Esophagus (tissue), 2 donors: ENCODE measurements at regions not wholly inside any gene's neighbourhood (a gene's known extent, or its start where the extent isn't known, plus 50 kb on each side); places are given as distances from the start of the nearest gene placed in this dataset.

Experiments
- H3K27ac ChIP-seq, 2 donors: one replicate each; pipeline ENCODE4 v1.5.1; 2013; ENCODE audit warnings: low read depth in 2 of 2, mild to moderate bottlenecking in 2 of 2, inconsistent platforms in 1 of 2, low read length in 1 of 2, moderate library complexity in 1 of 2
- H3K27me3 ChIP-seq, 2 donors: one replicate each; pipeline ENCODE4 v1.6.1; 2013; ENCODE audit warnings: low read length in 2 of 2, control low read depth in 1 of 2, mild to moderate bottlenecking in 1 of 2; ENCODE audit not compliant: insufficient read depth in 2 of 2, control insufficient read depth in 1 of 2
- H3K36me3 ChIP-seq, 2 donors: one replicate each; pipeline ENCODE4 v1.6.1; 2013; ENCODE audit warnings: low read length in 1 of 2; ENCODE audit not compliant: control insufficient read depth in 2 of 2, insufficient read depth in 2 of 2
- H3K4me1 ChIP-seq, 2 donors: one replicate each; pipeline ENCODE4 v1.6.1; 2013; ENCODE audit warnings: low read length in 1 of 2; ENCODE audit not compliant: control insufficient read depth in 2 of 2, insufficient read depth in 2 of 2
- H3K4me3 ChIP-seq, 2 donors: one replicate each; pipeline ENCODE4 v1.5.1; 2013; ENCODE audit warnings: low read length in 2 of 2, mild to moderate bottlenecking in 2 of 2, low read depth in 1 of 2, moderate library complexity in 1 of 2
- H3K9me3 ChIP-seq, 2 donors: one replicate each; pipeline ENCODE4 v1.6.1; 2013; ENCODE audit warnings: mild to moderate bottlenecking in 2 of 2, low read depth in 1 of 2, low read length in 1 of 2, moderate library complexity in 1 of 2; ENCODE audit not compliant: control insufficient read depth in 2 of 2, insufficient read depth in 1 of 2
- WGBS, 2 donors: extraction: QIAGEN DNeasy Blood & Tissue Kit; methylation state at CpG; one replicate each; pipeline ENCODE4 v1.1.7; 2013; 5-methylcytosine and 5-hydroxymethylcytosine counted together
- donor health status: healthy with polysubstance abuse.
- donor health status: Bipolar disorder and iron deficiency.

- Histone ChIP-seq H3K4me1 (no peaks in the 10 kb centered on the region), H3K27me3 (no peaks in the 10 kb centered on the region), H3K9me3 (no peaks in the 10 kb centered on the region), H3K27ac (peak overlapping the region in 1 of 2 donors; percentile 28), H3K4me3 (peak overlapping the region; percentile 11 to 25), H3K36me3 (no peaks in the 10 kb centered on the region)
- WGBS, 2 donors: 67 to 73% methylated on average over 15 of the region's 15 CpGs
Observed at GRCh38 chr22:47486569-47487312, 724.3 kb downstream of the TBC1D22A start.

GRCh38 chr22:47484960-47485569 lies 722.6 kb downstream of the TBC1D22A start:
- no peaks in the 10 kb centered on the region for H3K36me3 ChIP-seq
- H3K27me3 ChIP-seq: no peaks in the 10 kb centered on the region
- H3K4me3 ChIP-seq: peak overlapping the region in 1 of 2 donors; percentile 25
- WGBS, 2 donors: 51 to 61% methylated on average over 4 of the region's 4 CpGs
- H3K9me3 ChIP-seq: no peaks in the 10 kb centered on the region
- H3K27ac ChIP-seq: no peak overlapping the region
- no peaks in the 10 kb centered on the region for H3K4me1 ChIP-seq

GRCh38 chr22:47476231-47476630 lies 713.8 kb downstream of the TBC1D22A start:
- WGBS, 2 donors: 85 to 87% methylated on average over 3 of the region's 3 CpGs
- H3K4me1 ChIP-seq: no peaks in the 10 kb centered on the region
- no peak overlapping the region for H3K4me3 ChIP-seq
- no peaks in the 10 kb centered on the region for H3K36me3 ChIP-seq
- H3K9me3 ChIP-seq: no peaks in the 10 kb centered on the region
- no peak overlapping the region for H3K27ac ChIP-seq
- H3K27me3 ChIP-seq: no peaks in the 10 kb centered on the region

- Histone ChIP-seq H3K4me1 (no peaks in the 10 kb centered on the region), H3K4me3 (no peak overlapping the region), H3K9me3 (no peaks in the 10 kb centered on the region), H3K27me3 (no peaks in the 10 kb centered on the region), H3K27ac (no peak overlapping the region), H3K36me3 (no peaks in the 10 kb centered on the region)
- 46 to 50% methylated on average over 3 of the region's 3 CpGs for WGBS, 2 donors
Observed at GRCh38 chr22:47474895-47475294, 712.4 kb downstream of the TBC1D22A start.

GRCh38 chr22:47474464-47474863 lies 712.0 kb downstream of the TBC1D22A start:
- no peaks in the 10 kb centered on the region for H3K9me3 ChIP-seq
- no peak overlapping the region for H3K27ac ChIP-seq
- no peak overlapping the region for H3K4me3 ChIP-seq
- 31 to 42% methylated on average over 6 of the region's 6 CpGs for WGBS, 2 donors
- no peaks in the 10 kb centered on the region for H3K4me1 ChIP-seq
- no peaks in the 10 kb centered on the region for H3K36me3 ChIP-seq
- no peaks in the 10 kb centered on the region for H3K27me3 ChIP-seq

GRCh38 chr22:47472636-47473035 lies 710.2 kb downstream of the TBC1D22A start:
- no peaks in the 10 kb centered on the region for H3K27me3 ChIP-seq
- H3K4me1 ChIP-seq: no peaks in the 10 kb centered on the region
- 87 to 90% methylated on average over 9 of the region's 9 CpGs for WGBS, 2 donors
- H3K36me3 ChIP-seq: no peaks in the 10 kb centered on the region
- no peak overlapping the region for H3K27ac ChIP-seq
- H3K9me3 ChIP-seq: no peaks in the 10 kb centered on the region
- H3K4me3 ChIP-seq: no peak overlapping the region

- Histone ChIP-seq H3K27me3 (no peaks in the 10 kb centered on the region), H3K9me3 (no peaks in the 10 kb centered on the region), H3K27ac (no peak overlapping the region), H3K4me3 (no peak overlapping the region), H3K36me3 (no peaks in the 10 kb centered on the region), H3K4me1 (no peaks in the 10 kb centered on the region)
- WGBS, 2 donors: 58 to 65% methylated on average over 3 of the region's 3 CpGs
Observed at GRCh38 chr22:47471406-47471805, 709.0 kb downstream of the TBC1D22A start.

- peaks cover 3% of the 10 kb centered on the region in 2 donors for H3K9me3 ChIP-seq
- WGBS, 2 donors: 72 to 75% methylated on average over 2 of the region's 2 CpGs
- H3K36me3 ChIP-seq: no peaks in the 10 kb centered on the region
- no peaks in the 10 kb centered on the region for H3K4me1 ChIP-seq
- peaks cover 0 to 3% of the 10 kb centered on the region in 2 donors for H3K27me3 ChIP-seq
- no peak overlapping the region for H3K27ac ChIP-seq
- H3K4me3 ChIP-seq: no peak overlapping the region
Observed at GRCh38 chr22:47465809-47466208, 703.4 kb downstream of the TBC1D22A start.

GRCh38 chr22:47465222-47465621 lies 702.8 kb downstream of the TBC1D22A start:
- Histone ChIP-seq H3K4me1 (no peaks in the 10 kb centered on the region), H3K27me3 (peaks cover 0 to 3% of the 10 kb centered on the region in 2 donors), H3K9me3 (peaks cover 3% of the 10 kb centered on the region in 2 donors), H3K4me3 (no peak overlapping the region), H3K27ac (no peak overlapping the region), H3K36me3 (no peaks in the 10 kb centered on the region)
- 86 to 92% methylated on average over 8 of the region's 8 CpGs for WGBS, 2 donors

GRCh38 chr22:47463220-47463619 lies 700.8 kb downstream of the TBC1D22A start:
- WGBS, 2 donors: 75 to 79% methylated on average over 8 of the region's 8 CpGs

More at GRCh38 chr22:47463220-47463619, 700.8 kb downstream of the TBC1D22A start:
- Histone ChIP-seq H3K9me3 (peaks cover 3% of the 10 kb centered on the region in 2 donors), H3K36me3 (no peaks in the 10 kb centered on the region), H3K27ac (no peak overlapping the region), H3K4me1 (no peaks in the 10 kb centered on the region), H3K4me3 (no peak overlapping the region), H3K27me3 (peaks cover 0 to 3% of the 10 kb centered on the region in 2 donors)
